Chondrocyte (in vitro differentiated cells): ENCODE measurements at regions not wholly inside any gene's neighbourhood (a gene's known extent, or its start where the extent isn't known, plus 50 kb on each side); places are given as distances from the start of the nearest gene placed in this dataset.

Experiments used
- DNase-seq: peaks from one replicate; pipeline ENCODE4 v3.0.0; 2021; ENCODE audit warnings: mixed read lengths, low spot score
- H3K27ac Mint-ChIP-seq: one replicate; pipeline ENCODE4 v1.8.0; 2021; ENCODE audit warnings: mild to moderate bottlenecking, moderate library complexity, mixed read lengths; ENCODE audit not compliant: unreplicated experiment
- H3K27me3 Mint-ChIP-seq: 2 replicates; pipeline ENCODE4 v1.8.0; 2021; ENCODE audit warnings: low read depth, mixed read lengths
- H3K36me3 Mint-ChIP-seq: 2 replicates; pipeline ENCODE4 v1.8.0; 2021; ENCODE audit warnings: low read depth, mixed read lengths
- H3K4me1 Mint-ChIP-seq: 2 replicates; pipeline ENCODE4 v1.8.0; 2021; ENCODE audit warnings: low read depth, mild to moderate bottlenecking, mixed read lengths
- H3K4me3 Mint-ChIP-seq: one replicate; pipeline ENCODE4 v1.8.0; 2021; ENCODE audit warnings: mild to moderate bottlenecking, moderate library complexity, mixed read lengths; ENCODE audit not compliant: unreplicated experiment
- H3K9me3 Mint-ChIP-seq: 2 replicates; pipeline ENCODE4 v1.8.0; 2021; ENCODE audit warnings: low read depth, mixed read lengths
- CTCF ChIP-seq: fragments of 200-600 bp; sonication (generic); IDR thresholded peaks from 2 replicates; pipeline ENCODE4 v1.5.0; 2021; ENCODE audit warnings: antibody characterized with exemption, mild to moderate bottlenecking, moderate library complexity

- TF ChIP-seq CTCF, result no peak
- H3K4me1 Mint-ChIP-seq, result peaks cover 5% of the 10 kb centered on the region
- H3K27ac Mint-ChIP-seq, result no peak overlapping the region
- DNase-seq, result no peak
- H3K4me3 Mint-ChIP-seq, result no peak overlapping the region
- no peaks in the 10 kb centered on the region for H3K9me3 Mint-ChIP-seq
- H3K36me3 Mint-ChIP-seq, result no peaks in the 10 kb centered on the region
- H3K27me3 Mint-ChIP-seq, result no peaks in the 10 kb centered on the region
Measured at GRCh38 chr4:3364199-3364598, 71.4 kb downstream of the RGS12 start.

DNA sequence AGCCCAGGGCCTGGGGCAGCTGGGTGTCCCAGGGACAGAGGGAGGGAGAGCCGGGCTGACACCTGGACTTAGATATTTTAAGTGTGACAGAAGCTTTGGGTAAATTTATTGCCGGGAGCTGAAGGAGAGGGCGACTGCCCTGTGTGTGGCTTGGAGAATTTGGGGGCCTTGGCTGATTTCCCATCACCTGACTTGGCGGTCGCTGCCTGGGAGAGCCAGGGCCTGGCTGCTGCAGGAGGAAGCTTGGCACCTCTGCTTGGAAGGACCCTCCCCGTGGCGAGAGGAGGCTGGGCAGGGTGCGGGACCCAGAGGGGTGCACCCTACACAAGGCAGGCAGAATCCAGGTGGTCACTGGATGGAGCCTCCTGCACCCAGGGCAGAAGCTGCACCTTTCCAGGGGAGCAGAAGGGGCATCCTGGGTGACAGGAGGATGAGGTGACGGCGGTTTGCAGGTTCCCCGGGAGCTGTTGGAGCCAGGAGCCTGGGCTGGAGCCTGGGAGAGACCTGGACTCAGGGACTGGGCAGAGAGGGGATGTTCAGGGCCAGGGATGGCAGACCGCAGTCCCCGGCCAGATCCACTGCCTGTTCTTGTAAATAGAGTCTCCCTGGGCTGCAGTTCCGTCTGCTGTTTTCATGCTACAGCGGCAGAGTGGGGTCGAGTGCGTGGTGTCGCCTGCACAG lies 72.0 kb downstream of the RGS12 start:
- H3K4me1 Mint-ChIP-seq, result peaks cover 11% of the 10 kb centered on the region
- H3K4me3 Mint-ChIP-seq, result no peak overlapping the region
- no peak for DNase-seq
- no peaks in the 10 kb centered on the region for H3K27me3 Mint-ChIP-seq
- no peak for TF ChIP-seq CTCF
- H3K36me3 Mint-ChIP-seq, result no peaks in the 10 kb centered on the region
- no peaks in the 10 kb centered on the region for H3K9me3 Mint-ChIP-seq
- H3K27ac Mint-ChIP-seq, result no peak overlapping the region

- Mint-ChIP-seq H3K9me3 (no peaks in the 10 kb centered on the region), H3K36me3 (no peaks in the 10 kb centered on the region), H3K4me3 (no peak overlapping the region), H3K27me3 (no peaks in the 10 kb centered on the region), H3K27ac (no peak overlapping the region), H3K4me1 (peaks cover 16% of the 10 kb centered on the region)
- no peak for DNase-seq
- TF ChIP-seq CTCF, result no peak
Measured at GRCh38 chr4:3365326-3365725, 72.5 kb downstream of the RGS12 start.

DNA sequence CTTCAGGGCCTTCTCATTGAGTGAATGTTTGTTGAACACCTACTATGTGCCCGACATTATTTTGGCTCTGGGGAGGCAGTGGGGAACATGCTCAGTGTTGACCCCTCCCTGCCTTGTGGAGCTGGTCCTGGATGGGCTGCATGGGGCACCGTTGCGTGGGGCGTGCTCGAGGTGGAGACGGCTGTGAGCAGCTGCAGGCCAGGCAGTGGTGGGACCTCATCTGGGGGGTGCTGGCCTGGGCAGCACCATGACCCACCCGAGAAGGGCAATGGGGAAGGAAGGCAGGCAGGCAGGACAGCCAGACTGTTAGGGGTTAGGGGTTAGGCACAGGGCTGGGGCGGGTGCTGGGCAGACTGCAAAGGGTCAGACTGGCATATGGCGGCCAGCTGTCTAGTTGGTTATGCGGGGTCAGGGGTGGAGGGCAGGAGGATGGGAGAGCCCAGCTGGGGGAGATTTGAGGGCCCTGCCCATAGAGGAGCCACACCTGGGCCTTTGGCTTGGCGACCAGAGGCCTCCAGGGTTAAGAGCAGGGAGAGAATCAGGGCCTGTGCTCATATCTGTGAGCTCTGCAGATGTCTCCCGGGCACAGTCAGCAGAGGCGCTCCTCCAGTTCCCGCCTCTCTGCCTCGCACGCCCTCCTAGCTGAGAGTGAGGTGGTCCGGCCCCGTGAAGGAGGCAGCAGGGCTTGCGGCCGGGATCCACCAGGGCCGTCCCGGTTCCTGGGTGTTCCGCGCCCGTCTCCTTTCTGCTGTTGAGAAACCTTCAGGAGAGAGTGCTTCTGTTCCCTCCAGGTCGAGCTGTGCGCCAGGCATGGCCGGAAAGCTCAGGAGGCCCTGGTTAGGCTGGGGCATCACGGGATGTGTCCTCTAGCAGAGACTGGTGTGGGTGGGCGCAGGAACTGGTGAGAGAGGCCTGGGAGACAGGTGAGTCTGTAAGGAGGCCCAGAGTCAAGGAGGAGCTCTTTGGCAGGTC lies 73.3 kb downstream of the RGS12 start:
- Mint-ChIP-seq H3K27me3 (no peaks in the 10 kb centered on the region), H3K4me1 (peaks cover 24% of the 10 kb centered on the region), H3K27ac (no peak overlapping the region), H3K9me3 (no peaks in the 10 kb centered on the region), H3K4me3 (no peak overlapping the region), H3K36me3 (no peaks in the 10 kb centered on the region)
- no peak for TF ChIP-seq CTCF
- DNase-seq, result no peak

DNA sequence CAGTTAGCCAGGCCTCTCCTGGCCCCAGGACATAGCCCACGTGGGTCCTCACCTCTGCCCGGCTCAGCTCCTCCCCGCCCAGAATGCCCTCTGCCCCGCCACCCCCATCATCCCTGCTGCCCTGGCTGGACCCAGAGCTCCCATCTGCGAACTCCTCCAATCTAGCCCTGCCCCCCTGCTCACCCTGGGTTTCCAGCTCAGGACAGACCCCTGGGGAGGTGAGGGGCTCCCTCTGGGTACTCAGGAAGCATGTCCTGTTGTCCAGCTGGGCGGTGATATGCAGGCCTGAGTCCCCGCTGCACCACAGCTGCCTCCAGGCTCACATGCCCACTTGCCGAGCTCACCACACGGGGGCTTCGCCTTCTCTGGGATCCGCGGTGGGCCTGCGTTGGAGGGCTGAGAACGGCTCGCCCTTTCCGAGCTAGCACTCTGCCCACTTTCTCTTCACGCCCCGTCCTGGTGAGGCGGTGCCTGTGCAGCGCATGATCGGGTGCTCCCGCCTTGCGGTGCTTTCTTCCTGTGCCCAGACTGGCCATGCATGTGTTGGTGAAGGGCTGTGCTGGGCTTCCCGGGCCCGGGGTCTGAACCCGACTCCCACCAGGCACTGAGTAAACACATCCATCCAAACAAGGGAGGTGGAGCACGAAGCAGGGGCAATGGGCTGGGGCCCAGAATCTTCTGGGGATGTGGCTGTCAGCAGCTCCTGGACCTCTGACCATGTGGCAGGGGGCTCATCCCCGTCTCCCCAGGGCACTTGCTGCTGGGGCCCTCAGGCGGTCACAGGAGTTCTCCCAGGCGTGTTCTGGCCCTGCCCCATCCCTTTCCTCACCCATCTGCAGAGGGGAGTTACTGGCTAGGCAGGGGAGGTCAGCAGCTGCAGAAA lies 74.3 kb downstream of the RGS12 start:
- no peaks in the 10 kb centered on the region for H3K36me3 Mint-ChIP-seq
- no peaks in the 10 kb centered on the region for H3K9me3 Mint-ChIP-seq
- H3K4me1 Mint-ChIP-seq, result peaks cover 32% of the 10 kb centered on the region
- no peak for DNase-seq
- H3K27ac Mint-ChIP-seq, result no peak overlapping the region
- H3K27me3 Mint-ChIP-seq, result no peaks in the 10 kb centered on the region
- TF ChIP-seq CTCF, result no peak
- H3K4me3 Mint-ChIP-seq, result no peak overlapping the region
